CD1c-positive myeloid dendritic cell (primary cell): ENCODE measurements at regions not wholly inside any gene's neighbourhood (a gene's known extent, or its start where the extent isn't known, plus 50 kb on each side); places are given as distances from the start of the nearest gene placed in this dataset.

Experiments
- DNase-seq: peaks from one replicate; pipeline ENCODE4 v3.0.0-alpha.2; 2016; ENCODE audit errors: extremely low spot score

DNA sequence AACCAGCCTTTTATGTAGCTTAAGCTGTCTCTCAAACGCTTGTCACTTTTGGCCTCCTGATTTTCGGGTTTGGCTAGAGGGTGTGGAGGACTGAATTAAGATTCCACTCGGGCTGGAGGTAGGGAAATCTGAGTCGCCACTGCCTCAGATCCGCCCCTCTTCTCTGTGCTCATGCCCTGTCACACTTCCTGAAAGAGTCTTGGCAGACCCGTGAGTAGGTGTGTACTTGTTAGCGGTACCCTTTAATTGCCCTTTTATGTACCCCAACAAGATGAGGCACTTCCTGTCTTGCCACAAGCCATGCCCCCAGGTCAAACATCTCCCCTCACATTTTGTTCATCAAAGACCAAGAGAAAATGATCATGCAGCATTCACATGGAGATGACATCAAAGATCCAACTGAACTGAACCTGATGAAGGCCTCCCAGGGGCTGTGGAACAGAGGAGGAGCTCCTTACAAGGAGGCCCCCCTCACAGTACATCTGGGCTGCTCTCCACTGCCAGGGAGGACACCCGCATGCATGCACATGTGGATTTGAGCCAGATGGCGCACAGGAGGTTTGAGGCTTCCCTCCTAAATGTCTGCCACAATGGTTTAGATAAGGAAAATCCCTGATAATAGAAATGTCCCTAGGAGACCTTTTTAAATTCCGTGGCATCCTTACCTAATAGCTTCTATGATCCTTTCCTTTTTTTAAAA lies 86.5 kb upstream of the CDKN3 start:
- no peak for DNase-seq

GRCh38 chr14:54310851-54311228 lies 86.0 kb upstream of the CDKN3 start:
- DNase-seq = no peak

DNA sequence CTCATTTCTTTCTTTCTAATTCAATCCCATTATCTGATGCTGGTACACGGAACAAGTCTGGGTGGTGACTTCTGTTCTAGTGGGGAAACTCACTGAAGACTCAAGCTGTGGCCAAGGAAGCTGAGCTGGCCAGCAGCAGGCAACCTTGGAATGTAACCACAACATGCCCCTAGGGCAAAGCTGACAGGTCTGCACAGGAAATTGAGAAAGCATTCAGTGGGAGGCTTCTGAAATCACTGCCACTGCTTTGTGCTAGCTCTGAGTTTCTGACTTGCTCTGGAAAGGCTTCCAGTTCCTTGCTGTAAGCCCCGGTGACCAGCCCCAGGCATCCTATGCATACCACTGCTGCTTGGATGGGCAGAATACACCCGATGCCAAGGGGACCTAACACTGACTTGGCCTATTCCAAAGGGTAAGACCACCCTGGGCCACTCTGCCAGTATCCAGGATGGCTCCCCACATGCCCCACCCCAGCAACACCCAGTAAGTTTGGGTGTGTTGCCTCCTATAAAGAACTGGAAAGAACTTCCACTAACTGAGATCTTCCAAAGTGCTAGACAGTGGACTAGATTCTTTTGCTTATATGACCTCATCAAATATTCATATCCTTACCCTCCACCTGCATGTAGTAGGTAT lies 84.5 kb upstream of the CDKN3 start:
- no peak for DNase-seq

DNA sequence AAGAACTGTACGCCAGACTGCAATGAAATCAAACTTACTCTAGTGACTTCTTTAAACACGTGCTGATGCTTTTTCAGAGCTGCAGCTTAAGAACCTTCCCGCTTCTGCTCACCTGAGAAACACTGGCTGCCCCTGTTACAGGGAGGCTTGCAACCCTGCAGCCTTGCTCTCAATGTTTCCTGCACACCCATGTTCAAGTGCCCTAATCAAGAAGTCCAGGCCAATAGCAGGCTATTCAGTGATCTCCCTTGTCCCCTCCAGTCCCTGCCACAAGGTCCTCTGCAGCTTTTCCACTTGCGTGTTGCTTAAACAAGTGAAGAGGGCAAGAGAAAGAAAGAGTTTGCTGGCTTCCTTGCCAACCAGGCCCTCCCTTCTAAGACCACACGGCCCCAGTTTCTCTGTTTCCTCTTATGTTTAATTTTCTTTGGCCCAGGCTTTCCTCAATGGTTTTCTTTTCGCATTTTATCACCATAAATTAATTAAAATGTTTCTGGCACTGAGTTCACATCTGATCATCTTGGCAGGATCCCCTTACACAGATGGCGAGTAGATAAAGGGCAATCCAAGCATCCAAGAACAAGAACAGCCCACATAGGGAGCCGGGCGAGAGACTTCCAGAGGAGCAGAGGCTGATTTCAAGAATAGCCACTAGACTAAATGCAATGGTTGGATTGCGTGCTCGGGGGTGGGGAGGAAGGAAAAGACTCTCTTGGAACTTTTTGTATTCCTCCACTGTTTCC lies 82.3 kb upstream of the CDKN3 start:
- no peak for DNase-seq

DNA sequence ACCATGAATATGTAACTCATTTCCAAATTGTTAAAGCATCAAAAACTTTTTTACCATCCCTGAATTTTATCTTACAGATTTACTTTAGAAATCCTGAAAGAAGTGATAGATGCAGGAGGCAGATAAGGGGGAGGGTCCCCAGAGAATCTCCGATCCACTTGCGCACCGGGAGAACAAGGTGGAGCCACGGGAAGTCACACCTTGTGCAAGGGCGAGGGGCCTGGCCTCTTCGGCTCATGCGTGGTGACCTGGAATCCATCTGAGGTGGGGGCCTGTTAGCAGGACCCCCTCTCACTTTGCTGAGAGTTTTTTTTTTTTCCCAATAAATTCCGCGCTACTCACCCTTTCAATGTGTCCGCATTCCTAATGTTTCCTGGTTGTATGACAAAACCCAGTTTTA lies 80.2 kb upstream of the CDKN3 start:
- DNase-seq = no peak

GRCh38 chr14:54317391-54317790 lies 79.4 kb upstream of the CDKN3 start:
- no peak for DNase-seq

GRCh38 chr14:54322246-54322645 lies 74.6 kb upstream of the CDKN3 start:
- no peak for DNase-seq

GRCh38 chr14:54322701-54323337 lies 74.0 kb upstream of the CDKN3 start:
- no peak for DNase-seq

DNA sequence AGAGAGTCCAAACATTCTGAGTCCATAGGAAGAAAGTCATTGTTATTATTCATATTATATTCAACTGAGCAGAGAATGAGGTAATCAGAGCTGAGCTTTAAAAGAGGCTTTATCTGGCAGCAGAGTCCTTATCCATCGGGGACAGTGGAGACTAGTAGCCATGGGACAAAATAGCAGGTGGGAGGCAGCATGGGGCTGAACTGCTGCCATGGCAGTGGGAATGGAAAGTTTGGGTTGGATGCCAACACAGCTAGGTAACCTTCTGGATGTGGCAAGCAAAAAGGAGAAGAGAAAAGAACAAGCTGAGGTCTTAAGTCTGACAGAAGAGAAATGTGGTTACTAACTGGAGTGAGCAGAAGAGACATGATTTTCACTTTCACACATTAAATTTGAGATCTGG lies 71.0 kb upstream of the CDKN3 start:
- no peak for DNase-seq

GRCh38 chr14:54329082-54329695 lies 67.6 kb upstream of the CDKN3 start:
- peak; percentile 4 for DNase-seq

DNA sequence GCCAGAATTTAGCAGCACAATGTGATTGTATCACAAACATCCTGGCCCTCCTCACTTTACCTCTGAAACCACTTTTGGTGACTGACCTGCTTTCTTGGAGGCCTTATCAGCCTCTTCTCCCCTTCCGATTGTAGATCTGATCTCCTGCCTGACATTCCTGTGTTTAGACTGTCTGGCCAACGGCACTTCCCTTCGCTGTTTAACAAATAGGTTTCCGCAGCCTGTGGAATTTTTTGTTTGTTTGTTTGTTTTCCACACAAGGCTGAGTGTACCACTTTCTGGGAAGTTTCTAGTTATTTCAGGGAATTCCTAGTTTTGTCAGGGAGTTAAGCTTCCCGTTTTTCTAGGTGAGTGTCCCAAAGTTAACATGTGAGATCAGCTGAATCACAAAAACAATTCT lies 65.9 kb upstream of the CDKN3 start:
- DNase-seq = no peak

GRCh38 chr14:54331516-54331915 lies 65.3 kb upstream of the CDKN3 start:
- no peak for DNase-seq

- no peak for DNase-seq
These were observed 64.3 kb upstream of the CDKN3 start for GRCh38 chr14:54332490-54332889.

- no peak for DNase-seq
These were observed 63.3 kb upstream of the CDKN3 start for GRCh38 chr14:54333511-54333910.

GRCh38 chr14:54335569-54336155 lies 61.1 kb upstream of the CDKN3 start:
- no peak for DNase-seq

DNA sequence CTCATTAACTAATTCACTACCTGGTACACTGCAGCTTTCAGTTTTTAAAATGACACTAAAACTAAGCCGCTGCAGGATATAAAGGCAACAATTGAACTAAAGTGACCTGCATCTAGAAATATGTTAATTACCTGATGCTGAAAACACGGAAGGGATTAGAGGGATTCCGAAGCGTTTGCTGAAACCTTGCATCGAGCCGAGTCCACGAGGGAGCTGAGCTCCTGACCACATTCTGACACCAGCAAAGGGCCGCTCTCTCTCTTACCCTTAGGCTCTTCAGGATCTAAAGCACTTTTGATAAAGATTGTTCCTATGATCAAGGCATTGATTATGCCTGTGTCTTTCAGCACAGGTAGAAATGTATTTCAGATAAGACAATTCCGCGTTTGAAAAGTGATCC lies 59.5 kb upstream of the CDKN3 start:
- DNase-seq = no peak

DNA sequence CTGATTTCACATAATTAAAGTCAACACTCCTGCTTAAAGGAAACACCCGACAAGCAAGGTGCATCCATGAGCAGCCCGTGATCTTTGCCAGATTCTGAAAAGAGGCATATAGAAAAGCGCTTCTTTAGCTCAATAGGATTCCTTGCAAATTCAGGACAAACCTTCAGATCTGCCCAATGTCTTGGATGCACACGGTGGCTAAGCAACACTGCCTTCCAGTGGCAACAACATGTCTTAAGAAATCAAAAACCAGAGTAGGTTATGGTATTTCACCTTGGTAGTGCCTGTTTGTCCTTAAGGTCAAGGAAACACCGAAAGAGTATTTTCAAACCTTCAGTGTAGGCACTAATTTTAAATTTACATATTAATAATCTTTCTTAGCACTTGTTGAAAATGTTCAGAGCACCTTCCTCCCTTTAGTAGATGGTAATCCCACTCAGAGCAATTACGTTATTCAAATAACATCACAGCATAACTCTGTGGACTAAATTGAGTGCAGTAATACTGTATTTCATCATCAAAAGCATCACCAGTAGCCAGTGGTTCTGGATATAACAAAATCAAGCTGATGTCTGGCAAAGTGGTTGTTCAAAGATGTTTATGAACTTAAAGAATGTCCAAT lies 58.0 kb upstream of the CDKN3 start:
- DNase-seq = no peak

DNA sequence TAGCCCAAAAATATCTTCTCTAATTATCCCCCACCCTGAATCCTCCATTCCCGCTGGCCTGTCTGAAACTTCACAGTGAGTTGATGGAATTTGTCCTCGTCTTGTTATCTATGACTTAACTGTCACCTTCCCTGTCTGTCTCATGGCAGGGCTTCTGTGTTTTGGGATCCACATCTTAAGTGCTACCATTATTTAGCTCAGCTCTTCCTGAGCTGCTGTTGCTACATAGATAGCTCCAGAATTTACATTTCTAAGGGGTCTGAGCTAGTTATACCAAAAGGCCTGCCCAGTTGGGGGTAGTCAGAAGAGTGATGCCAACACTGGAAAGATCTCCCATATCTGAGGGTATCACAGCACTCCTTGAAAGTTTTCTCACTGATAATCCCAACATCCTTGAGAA lies 57.0 kb upstream of the CDKN3 start:
- DNase-seq = no peak

DNA sequence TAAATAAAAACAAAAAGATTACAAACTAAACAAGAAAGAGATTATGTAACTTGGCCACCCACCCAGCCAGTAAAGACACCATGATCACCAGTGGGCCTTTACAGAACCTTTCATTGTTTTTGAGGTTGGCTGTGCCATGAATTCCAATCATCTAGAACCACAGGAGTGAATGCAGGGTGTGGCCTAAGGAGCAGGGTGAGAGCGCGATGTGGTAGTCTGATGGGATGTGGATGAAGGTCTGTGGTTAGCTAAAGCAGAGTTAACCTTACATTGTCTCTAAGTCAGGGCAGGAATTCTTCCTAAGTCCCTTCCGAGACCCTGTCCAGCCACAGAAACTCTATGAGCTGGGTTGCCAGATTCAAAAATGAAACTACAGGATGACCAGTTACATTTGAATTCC lies 54.0 kb upstream of the CDKN3 start:
- DNase-seq = no peak

DNA sequence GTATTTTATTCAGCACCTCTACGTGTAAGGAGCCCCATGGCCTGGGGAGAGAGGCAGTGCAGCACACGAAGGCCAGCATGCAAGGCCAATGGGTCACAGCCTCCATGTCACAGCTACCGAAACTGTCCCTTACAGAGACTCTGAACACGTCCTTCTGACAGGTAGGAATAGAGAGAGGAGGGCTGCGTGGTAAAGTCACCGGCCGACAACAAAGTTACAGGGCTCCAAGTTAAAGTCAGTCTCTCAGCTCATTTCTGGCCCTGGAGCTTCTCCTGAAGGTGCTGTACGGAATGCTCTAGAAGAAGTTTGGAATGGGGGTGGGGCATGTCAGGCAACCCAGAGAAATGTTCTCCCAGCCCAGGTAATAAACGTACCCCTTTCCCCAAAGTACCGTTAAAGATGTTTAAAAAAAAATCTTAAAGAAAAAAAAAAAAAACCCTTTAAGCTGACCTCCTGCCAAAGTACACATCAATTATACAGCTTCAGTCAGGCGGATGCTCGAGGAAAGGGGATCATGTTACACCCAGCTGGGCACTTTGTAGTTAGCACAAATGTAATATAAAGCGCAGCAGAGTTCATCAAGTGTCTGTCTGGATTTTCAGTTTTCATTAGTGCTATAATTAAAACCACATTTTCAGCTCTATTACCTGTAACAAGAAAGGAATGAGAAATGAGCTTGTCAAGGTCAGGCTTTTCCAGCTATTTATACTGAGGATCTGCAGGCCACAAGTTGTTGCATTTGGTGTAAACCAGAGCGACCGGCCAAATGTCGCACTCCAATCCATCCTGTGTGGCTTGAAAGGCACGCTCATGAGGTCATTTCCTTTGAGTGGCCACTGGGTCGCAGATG lies 53.3 kb upstream of the CDKN3 start:
- no peak for DNase-seq
